GM18511 (cell line): ENCODE measurements at regions not wholly inside any gene's neighbourhood (a gene's known extent, or its start where the extent isn't known, plus 50 kb on each side); places are given as distances from the start of the nearest gene placed in this dataset.
"Not testable (repeated sequence)": the region's sequence is repeated elsewhere in the genome, so short reads cannot be mapped to it uniquely, and the experiment has no call there.

ENCODE experiments used
- ATAC-seq: cut with Tn5 transposase; IDR thresholded peaks from one replicate; pipeline ENCODE4 v1.9.1; 2021; ENCODE audit warnings: mild to moderate bottlenecking, moderate library complexity; ENCODE audit not compliant: unreplicated experiment

GRCh38 chr1:242738702-242739645, 214.5 kb upstream of the PLD5 start:
- no peak for ATAC-seq

GRCh38 chr1:242736611-242737010, 212.1 kb upstream of the PLD5 start:
- no peak for ATAC-seq

GRCh38 chr1:242735323-242735722, 210.8 kb upstream of the PLD5 start:
- ATAC-seq, result no peak

- ATAC-seq, result no peak
Observed at GRCh38 chr1:242731446-242731845, 206.9 kb upstream of the PLD5 start.

GRCh38 chr1:242728696-242729095, 204.2 kb upstream of the PLD5 start:
- ATAC-seq, result no peak

- ATAC-seq, result no peak
Observed at GRCh38 chr1:242723044-242723716, 198.7 kb upstream of the PLD5 start.

- no peak for ATAC-seq
Observed at GRCh38 chr1:242718967-242719366, 194.5 kb upstream of the PLD5 start.

- no peak for ATAC-seq
Observed at GRCh38 chr1:242712248-242712647, 187.8 kb upstream of the PLD5 start.

GRCh38 chr1:242710847-242711246, 186.3 kb upstream of the PLD5 start:
- no peak for ATAC-seq

GRCh38 chr1:242710286-242710685, 185.8 kb upstream of the PLD5 start:
- ATAC-seq, result no peak

- ATAC-seq, result no peak
Observed at GRCh38 chr1:242703467-242703866, 179.0 kb upstream of the PLD5 start.

GRCh38 chr1:242692988-242693387, 168.5 kb upstream of the PLD5 start:
- ATAC-seq, result no peak

GRCh38 chr1:242691610-242691945, 167.1 kb upstream of the PLD5 start:
- no peak for ATAC-seq

- no peak for ATAC-seq
Observed at GRCh38 chr1:242690849-242691609, 166.5 kb upstream of the PLD5 start.

- no peak for ATAC-seq
Observed at GRCh38 chr1:242689378-242689777, 164.9 kb upstream of the PLD5 start.

- no peak for ATAC-seq
Observed at GRCh38 chr1:242674951-242675645, 150.6 kb upstream of the PLD5 start.

- ATAC-seq, result no peak
Observed at GRCh38 chr1:242673652-242674051, 149.2 kb upstream of the PLD5 start.

- not testable (repeated sequence) for ATAC-seq
Observed at GRCh38 chr1:242673165-242673564, 148.7 kb upstream of the PLD5 start.

- no peak for ATAC-seq
Observed at GRCh38 chr1:242670019-242670418, 145.5 kb upstream of the PLD5 start.

GRCh38 chr1:242662886-242663285, 138.4 kb upstream of the PLD5 start:
- no peak for ATAC-seq

GRCh38 chr1:242653772-242654171, 129.3 kb upstream of the PLD5 start:
- ATAC-seq, result not testable (repeated sequence)
